GM18861 (cell line): ENCODE measurements at regions not wholly inside any gene's neighbourhood (a gene's known extent, or its start where the extent isn't known, plus 50 kb on each side); places are given as distances from the start of the nearest gene placed in this dataset.
A peak's percentile ranks its signal among the peaks of the same experiment; 100 is the strongest.

Experiments used
- ATAC-seq: cut with Tn5 transposase; IDR thresholded peaks from one replicate; pipeline ENCODE4 v1.9.1; 2021; ENCODE audit not compliant: unreplicated experiment

GRCh38 chr2:81550277-81550676 is 1245.7 kb upstream of the LRRTM1 start:
- no peak for ATAC-seq

- ATAC-seq, result no peak
Observed at GRCh38 chr2:81549646-81550045, 1245.1 kb upstream of the LRRTM1 start.

- no peak for ATAC-seq
Observed at GRCh38 chr2:81545626-81546025, 1241.1 kb upstream of the LRRTM1 start.

- no peak for ATAC-seq
Observed at GRCh38 chr2:81542119-81542518, 1237.6 kb upstream of the LRRTM1 start.

- ATAC-seq, result no peak
Observed at GRCh38 chr2:81529944-81530343, 1225.4 kb upstream of the LRRTM1 start.

- ATAC-seq, result peak; percentile 94
Observed at GRCh38 chr2:81528852-81529480, 1224.4 kb upstream of the LRRTM1 start.

- no peak for ATAC-seq
Observed at GRCh38 chr2:81523344-81523743, 1218.8 kb upstream of the LRRTM1 start.

- ATAC-seq, result no peak
Observed at GRCh38 chr2:81513328-81513727, 1208.8 kb upstream of the LRRTM1 start.

GRCh38 chr2:81505586-81505985 is 1201.0 kb upstream of the LRRTM1 start:
- ATAC-seq, result no peak

- ATAC-seq, result no peak
Observed at GRCh38 chr2:81495556-81495955, 1191.0 kb upstream of the LRRTM1 start.

- no peak for ATAC-seq
Observed at GRCh38 chr2:81483254-81483653, 1178.7 kb upstream of the LRRTM1 start.

- no peak for ATAC-seq
Observed at GRCh38 chr2:81481994-81482368, 1177.4 kb upstream of the LRRTM1 start.

- ATAC-seq, result no peak
Observed at GRCh38 chr2:81481242-81481993, 1176.9 kb upstream of the LRRTM1 start.

GRCh38 chr2:81467096-81467495 is 1162.5 kb upstream of the LRRTM1 start:
- ATAC-seq, result no peak

- ATAC-seq, result no peak
Observed at GRCh38 chr2:81462420-81462819, 1157.9 kb upstream of the LRRTM1 start.

GRCh38 chr2:81445176-81445575 is 1140.6 kb upstream of the LRRTM1 start:
- ATAC-seq, result no peak

- ATAC-seq, result no peak
Observed at GRCh38 chr2:81437456-81438000, 1133.0 kb upstream of the LRRTM1 start.

- no peak for ATAC-seq
Observed at GRCh38 chr2:81436256-81436655, 1131.7 kb upstream of the LRRTM1 start.

GRCh38 chr2:81412681-81413080 is 1108.1 kb upstream of the LRRTM1 start:
- no peak for ATAC-seq

GRCh38 chr2:81403508-81403907 is 1099.0 kb upstream of the LRRTM1 start:
- no peak for ATAC-seq

GRCh38 chr2:81396417-81397019 is 1092.0 kb upstream of the LRRTM1 start:
- ATAC-seq, result no peak

GRCh38 chr2:81395746-81396145 is 1091.2 kb upstream of the LRRTM1 start:
- no peak for ATAC-seq
